ENCODE measurements at regions not wholly inside any gene's neighbourhood (a gene's known extent, or its start where the extent isn't known, plus 50 kb on each side); places are given as distances from the start of the nearest gene placed in this dataset.

- TF ChIP-seq POLR2A (IDR thresholded peaks at IDR 0.05; ENCODE audit: low read depth, low read length) (no peak), POU2F2 (IDR thresholded peaks at IDR 0.05; ENCODE audit: low read depth, low read length) (no peak), POLR2AphosphoS5 (IDR thresholded peaks at IDR 0.05; ENCODE audit: low read depth, low read length) (no peak), SPI1 (IDR thresholded peaks at IDR 0.05; ENCODE audit: low read depth, low read length) (no peak), TAF1 (IDR thresholded peaks at IDR 0.05; ENCODE audit: low read depth, low read length) (no peak), PAX5 (IDR thresholded peaks at IDR 0.05; ENCODE audit: insufficient read depth, low read length, severe bottlenecking) (no peak)
These were observed 833.8 kb downstream of the JRKL start for GRCh38 chr11:97223647-97224046.

All from GM12891 (cell line).